GM12878 (cell line): ENCODE measurements at regions not wholly inside any gene's neighbourhood (a gene's known extent, or its start where the extent isn't known, plus 50 kb on each side); places are given as distances from the start of the nearest gene placed in this dataset.

Source experiments
- ATAC-seq: fragments of 200-7000 bp; cut with Tn5 transposase; 3 replicates; pipeline ENCODE4 v1.9.1; 2020; ENCODE audit warnings: mild to moderate bottlenecking, moderate library complexity
- BruUV-seq: library from RNA; stranded (reverse); fragments of 400-500 nt; replicated peaks from 2 replicates; lab custom pipeline; 2021; lab: Mats Ljungman, UMichigan
- CTCF ChIA-PET: fragments of 300-600 bp; sonication (Branson Sonifier 250); formaldehyde crosslinking; extraction: SDS; loops from one replicate; lab custom pipeline; 2021; ENCODE audit warnings: inconsistent platforms; lab: Yijun Ruan, JAX
- POLR2A ChIA-PET: fragments of 350-600 bp; formaldehyde crosslinking; extraction: SDS; loops from one replicate; lab custom pipeline; 2021; ENCODE audit warnings: inconsistent platforms; lab: Charles Lee
- RAD21 ChIA-PET: fragments of 300-600 bp; sonication (Branson Sonifier 250); formaldehyde crosslinking; loops from one replicate; lab custom pipeline; 2023; ENCODE audit warnings: antibody characterized with exemption; ENCODE audit not compliant: unreplicated experiment; lab: Charles Lee
- SMC1A ChIA-PET: fragments of 300-600 bp; sonication (Branson Sonifier 250); formaldehyde crosslinking; loops from one replicate; lab custom pipeline; 2023; ENCODE audit not compliant: unreplicated experiment, uncharacterized antibody; lab: Charles Lee
- DNase-seq: peaks from one replicate; pipeline ENCODE4 v3.0.0-alpha.2; 2011; ENCODE audit warnings: low read depth, low spot score
- FAIRE-seq: peaks from 3 replicates; lab custom pipeline; 2011; peaks lifted over from hg19 to GRCh38; lab: Jason Lieb, UNC
- H2AFZ ChIP-seq: 2 replicates; pipeline ENCODE4 v1.6.0; 2011; ENCODE audit warnings: low read depth, low read length, control low read depth; ENCODE audit not compliant: control insufficient read depth
- H3K27ac ChIP-seq: 2 replicates; pipeline ENCODE4 v1.5.1; 2011; ENCODE audit warnings: control low read depth; ENCODE audit not compliant: control insufficient read depth, insufficient read depth
- H3K27me3 ChIP-seq, 2 experiments: replicated peaks in 1 of 2; 2 replicates each; pipeline versions ENCODE4 v1.6.0 to v1.6.1; 2011; ENCODE audit warnings: low read length in 1 of 2; ENCODE audit not compliant: control insufficient read depth in 2 of 2, insufficient read depth in 2 of 2
- H3K36me3 ChIP-seq, 2 experiments: 2 replicates each; pipeline ENCODE4 v1.5.1; 2011; ENCODE audit warnings: low read length in 1 of 2; ENCODE audit not compliant: control insufficient read depth in 2 of 2, insufficient read depth in 2 of 2
- H3K4me1 ChIP-seq: 2 replicates; pipeline ENCODE4 v1.6.1; 2011; ENCODE audit warnings: mild to moderate bottlenecking, low read length, moderate library complexity, mixed read lengths; ENCODE audit not compliant: control insufficient read depth, insufficient read depth
- H3K4me2 ChIP-seq: 2 replicates; pipeline ENCODE4 v1.6.0; 2011; ENCODE audit warnings: control low read depth; ENCODE audit not compliant: control insufficient read depth, insufficient read depth
- H3K4me3 ChIP-seq: fragments of 200-600 bp; sonication (generic); 2 replicates; pipeline ENCODE4 v1.5.1; 2016
- H3K79me2 ChIP-seq: 2 replicates; pipeline ENCODE4 v1.6.0; 2011; ENCODE audit warnings: low read length; ENCODE audit not compliant: control insufficient read depth, insufficient read depth
- H3K9ac ChIP-seq: 2 replicates; pipeline ENCODE4 v1.8.0; 2011; ENCODE audit warnings: low read length, control low read depth, mixed read lengths; ENCODE audit not compliant: control insufficient read depth, insufficient read depth
- H3K9me3 ChIP-seq: replicated peaks from 3 replicates; pipeline ENCODE4 v1.5.1; 2011; ENCODE audit warnings: mild to moderate bottlenecking, low read length; ENCODE audit not compliant: control insufficient read depth, insufficient read depth
- H4K20me1 ChIP-seq: 2 replicates; pipeline ENCODE4 v1.6.0; 2011; ENCODE audit not compliant: control insufficient read depth, insufficient read depth
- ATF7 ChIP-seq: fragments of 450-650 bp; IDR thresholded peaks from 2 replicates; pipeline ENCODE4 v1.6.1; 2016; ENCODE audit warnings: low read depth, mild to moderate bottlenecking
- BMI1 ChIP-seq: fragments of 450-650 bp; IDR thresholded peaks from 2 replicates; pipeline ENCODE4 v1.6.1; 2016; ENCODE audit warnings: mild to moderate bottlenecking, moderate library complexity, borderline replicate concordance
- ETV6 ChIP-seq, 2 experiments: fragments of 450-650 bp in 1 of 2; IDR thresholded peaks in 1 of 2; conservative IDR thresholded peaks in 1 of 2; 2 replicates each; pipeline ENCODE4 v1.6.1; 2014; ENCODE audit warnings: antibody characterized with exemption in 1 of 2, borderline replicate concordance in 1 of 2, low read depth in 1 of 2, mild to moderate bottlenecking in 1 of 2, moderate library complexity in 1 of 2
- GABPA ChIP-seq: IDR thresholded peaks from 2 replicates; pipeline ENCODE4 v1.6.1; 2014; ENCODE audit warnings: antibody characterized with exemption, low read depth, mild to moderate bottlenecking, inconsistent platforms
- HCFC1 ChIP-seq: fragments of 150-350 bp; IDR thresholded peaks from 2 replicates; pipeline ENCODE4 v1.6.1; 2014; ENCODE audit warnings: low read length
- JUNB ChIP-seq: IDR thresholded peaks from 2 replicates; pipeline ENCODE4 v1.6.1; 2016; ENCODE audit warnings: antibody characterized with exemption, mild to moderate bottlenecking
- SREBF1 ChIP-seq: IDR thresholded peaks from 2 replicates; pipeline ENCODE4 v1.6.1; 2012; ENCODE audit warnings: mild to moderate bottlenecking, low read length
- STAT1 ChIP-seq: fragments of 450-650 bp; conservative IDR thresholded peaks from 2 replicates; pipeline ENCODE4 v1.6.1; 2014; ENCODE audit warnings: antibody characterized with exemption, mild to moderate bottlenecking
- ZNF217 ChIP-seq: fragments of 450-650 bp; IDR thresholded peaks from 2 replicates; pipeline ENCODE4 v1.6.1; 2017; ENCODE audit warnings: antibody characterized with exemption, mild to moderate bottlenecking
- WGBS: methylation state at CpG from one replicate; pipeline ENCODE4 v1.1.6; 2016; ENCODE audit warnings: low lambda C conversion rate; ENCODE audit not compliant: insufficient replicate concordance, insufficient coverage; ENCODE audit errors: missing lambda C conversion rate; 5-methylcytosine and 5-hydroxymethylcytosine counted together
- in situ Hi-C: fragments of 300-500 bp; cut with MboI; formaldehyde crosslinking; loops from 9 replicates; pipeline ENCODE4 v1.14.3; 2018; ENCODE audit warnings: mixed read lengths
- intact Hi-C: fragments of 100-400 bp; cut with micrococcal nuclease; formaldehyde crosslinking; loops from one replicate; pipeline ENCODE4 v1.14.2; 2022; ENCODE audit not compliant: unreplicated experiment

DNA sequence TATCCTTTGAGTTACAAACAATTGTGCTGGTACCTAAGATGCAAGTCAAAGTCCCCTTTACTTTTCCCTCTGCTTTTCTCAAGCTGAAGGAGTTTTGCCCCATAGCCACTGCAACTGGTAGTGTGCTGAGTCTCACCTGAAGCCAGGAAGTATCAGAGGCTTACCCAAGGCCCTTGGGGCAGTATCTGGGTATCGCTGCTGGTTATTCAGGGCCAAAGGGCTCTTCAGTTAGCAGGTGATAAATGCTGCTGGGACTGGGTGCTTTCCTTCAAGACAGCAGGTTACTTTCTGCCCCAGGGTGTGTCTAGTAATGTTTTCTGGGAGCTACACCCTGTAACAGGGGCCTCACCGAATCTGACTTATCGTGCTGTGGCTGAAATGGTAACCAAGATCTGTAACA lies 90.4 kb upstream of the SLC6A14 start (continued):
- no peak for TF ChIP-seq BMI1
- no peak for TF ChIP-seq HCFC1

DNA sequence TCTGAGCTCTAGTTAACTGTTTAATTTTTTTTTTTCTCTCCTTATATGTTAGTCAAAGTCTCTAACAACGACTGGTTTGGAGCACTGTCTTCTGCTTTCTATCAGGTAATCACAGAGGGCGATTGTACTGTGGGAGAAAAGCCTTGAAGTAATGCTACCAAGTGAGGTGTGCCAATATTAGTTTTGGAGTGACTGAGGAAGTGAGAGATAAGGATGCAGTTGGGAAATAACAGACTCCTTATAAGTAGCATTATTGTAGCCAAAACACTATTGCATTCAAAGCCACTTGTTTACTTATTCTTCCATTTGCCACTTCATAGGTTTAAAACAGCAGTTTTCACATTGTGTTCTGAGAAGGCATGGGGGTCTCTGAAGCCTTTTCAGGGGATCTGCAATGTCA lies 79.1 kb upstream of the SLC6A14 start:
- BruUV-seq, result no TSS peak
- H3K9ac ChIP-seq, result no peak overlapping the region
- TF ChIP-seq ETV6 (conservative IDR thresholded peaks at IDR 0.05 in 1 of 2, IDR thresholded peaks at IDR 0.05 in 1 of 2; ENCODE audit: borderline replicate concordance in 1 of 2, low read depth in 1 of 2), result no peak
- TF ChIP-seq GABPA, result no peak
- no peak for TF ChIP-seq SREBF1
- no peak for TF ChIP-seq STAT1
- TF ChIP-seq ATF7, result no peak
- no peak for TF ChIP-seq JUNB
- TF ChIP-seq ZNF217, result no peak
- no peak overlapping the region for H3K27ac ChIP-seq
- H3K4me3 ChIP-seq, result no peak overlapping the region
- WGBS, result 0% methylated on average over 2 of the region's 2 CpGs
- CTCF ChIA-PET, result interaction anchor here (1.2 kb wide), 1 partner anchor 38 kb away, joined by 3 read pairs; no protein-coding TSS in a partner anchor
- no peaks in the 10 kb centered on the region for H3K9me3 ChIP-seq
- DNase-seq (no peak), ATAC-seq (no peak), FAIRE-seq (no peak)
- H3K27me3 ChIP-seq, result no peaks in the 10 kb centered on the region
- H3K4me1 ChIP-seq, result no peaks in the 10 kb centered on the region
- H3K36me3 ChIP-seq, result no peaks in the 10 kb centered on the region
- H4K20me1 ChIP-seq, result no peaks in the 10 kb centered on the region
- SMC1A ChIA-PET, result interaction anchor here (1.2 kb wide), 1 partner anchor 101 kb away, joined by 3 read pairs; no protein-coding TSS in a partner anchor
- H2AFZ ChIP-seq, result no peak overlapping the region
- H3K4me2 ChIP-seq, result no peak overlapping the region
- POLR2A ChIA-PET, result no interaction called here
- RAD21 ChIA-PET, result no interaction called here
- no peaks in the 10 kb centered on the region for H3K79me2 ChIP-seq
- intact Hi-C loops, result no loop called here
- in situ Hi-C loops, result no loop called here
